ENCODE measurements at regions not wholly inside any gene's neighbourhood (a gene's known extent, or its start where the extent isn't known, plus 50 kb on each side); places are given as distances from the start of the nearest gene placed in this dataset.

DNA sequence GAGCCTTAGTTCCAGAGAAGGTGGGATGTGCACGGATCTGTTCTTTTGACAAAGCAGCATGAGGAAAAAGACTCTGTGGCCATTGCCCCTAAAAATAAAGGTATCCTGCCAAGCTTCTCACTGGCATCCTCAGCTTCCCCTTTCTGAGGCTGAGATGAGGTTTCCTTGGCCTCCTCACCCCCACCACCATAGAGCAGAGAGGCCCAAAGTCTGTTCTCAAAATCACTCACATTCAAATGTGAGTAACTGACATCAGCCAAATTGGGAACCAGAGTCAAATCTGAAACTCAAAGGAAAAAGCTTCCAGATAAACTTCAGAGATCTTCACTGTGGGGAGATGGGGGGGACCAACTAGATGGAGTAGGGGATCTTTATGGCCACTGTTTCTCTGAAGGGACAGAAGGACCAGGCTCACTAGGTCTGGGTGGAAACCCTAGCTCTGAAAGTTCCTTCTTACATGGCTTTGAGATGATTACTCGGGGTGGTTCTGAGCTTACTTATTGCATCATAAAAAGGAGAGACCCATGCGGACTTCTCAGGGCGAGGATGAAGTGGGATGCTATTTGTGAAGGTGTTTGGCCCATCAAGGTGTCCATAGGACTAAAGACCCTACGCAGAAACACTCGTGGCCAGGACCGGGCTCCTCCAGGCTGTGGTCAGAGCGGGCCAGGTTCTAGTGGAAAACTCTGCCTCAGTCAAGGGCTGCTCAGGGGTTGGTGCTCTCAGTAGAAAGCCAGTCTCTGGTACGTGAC is 61.5 kb upstream of the MEF2A start:
- no peak for ATAC-seq
- DNase-seq, result no peak
- intact Hi-C loops (cut with DNase I, micrococcal nuclease), result no loop called here

DNA sequence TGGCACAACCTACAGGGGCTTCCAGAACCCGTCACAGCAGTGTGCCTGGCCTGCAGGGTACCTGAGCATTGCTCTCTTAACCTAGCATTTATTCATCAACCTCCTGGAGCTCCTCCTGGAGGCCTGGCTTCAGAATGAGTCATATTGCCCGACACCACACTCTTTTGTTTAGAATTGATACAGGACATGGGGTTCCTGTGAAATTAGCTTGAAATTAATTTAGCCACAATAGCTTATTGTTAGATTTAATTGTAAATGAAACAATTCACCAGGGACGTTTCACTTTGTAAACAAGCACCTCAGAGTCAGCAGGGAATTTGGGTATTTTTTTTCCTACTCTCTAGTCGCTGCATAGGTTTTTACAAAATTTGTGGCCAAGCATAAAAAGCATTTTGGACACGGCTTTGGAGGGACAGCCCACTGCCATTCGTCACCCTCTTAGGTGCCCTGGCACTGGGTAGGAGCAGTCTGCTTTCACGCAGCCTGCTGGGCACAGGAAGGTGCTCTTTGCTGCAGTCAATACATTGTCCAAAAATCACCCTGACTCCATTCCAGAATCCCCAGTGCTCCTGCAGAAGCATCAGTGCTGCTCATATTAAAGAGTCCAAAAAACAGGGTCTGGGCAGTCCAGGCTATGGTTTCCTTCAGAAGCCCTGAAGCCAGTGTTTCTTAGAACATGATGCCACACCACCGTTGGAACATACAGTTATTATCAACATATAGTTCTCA is 60.8 kb upstream of the MEF2A start:
- intact Hi-C loops (cut with DNase I, micrococcal nuclease), result no loop called here
- no peak for ATAC-seq

DNA sequence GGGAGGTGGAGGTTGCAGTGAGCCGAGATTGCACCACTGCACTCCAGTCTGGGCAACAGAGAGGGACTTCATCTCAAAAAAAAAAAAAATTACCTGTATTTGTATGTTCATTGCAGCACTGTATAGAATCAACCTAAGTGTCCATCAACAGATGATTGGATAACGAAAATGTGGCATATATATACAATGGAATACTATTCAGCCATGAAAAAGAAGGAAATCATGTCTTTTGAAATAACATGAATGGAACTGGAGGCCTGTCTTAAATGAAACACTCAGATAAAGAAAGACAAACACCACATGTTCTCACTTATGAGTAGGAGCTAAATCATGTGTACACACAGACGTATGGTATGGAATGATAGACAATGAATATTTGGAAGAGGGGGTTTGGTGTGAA is 59.4 kb upstream of the MEF2A start:
- no peak for DNase-seq
- intact Hi-C loops (cut with DNase I, micrococcal nuclease), result no loop called here
- ATAC-seq, result no peak

More for the DNA sequence above, 60.8 kb upstream of the MEF2A start:
- DNase-seq, result no peak

DNA sequence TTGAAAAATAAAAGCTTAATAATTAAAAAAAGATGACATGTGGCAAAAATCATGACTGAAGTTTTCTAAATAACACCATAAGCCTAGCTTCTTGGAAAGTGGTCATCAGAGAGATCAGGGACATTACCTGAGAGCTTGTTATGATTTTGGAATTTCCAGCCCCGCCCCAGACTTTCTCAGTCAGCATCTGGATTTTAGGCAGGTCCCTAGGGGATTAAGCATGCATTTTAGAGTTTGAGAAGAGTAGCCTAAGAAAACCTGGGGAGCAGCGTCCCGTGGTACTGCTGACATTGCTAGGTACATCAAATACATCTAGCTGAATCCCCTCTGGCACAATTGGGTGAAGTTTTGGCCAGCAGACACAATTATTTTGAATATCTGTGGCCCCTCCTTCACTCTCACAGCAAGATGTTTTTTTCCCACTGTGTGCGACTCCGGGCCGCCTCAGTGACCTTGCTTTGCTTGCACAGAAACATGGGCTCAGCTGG is 58.7 kb upstream of the MEF2A start:
- ATAC-seq (no peak), DNase-seq (no peak)
- intact Hi-C loops (cut with DNase I, micrococcal nuclease), result no loop called here

DNA sequence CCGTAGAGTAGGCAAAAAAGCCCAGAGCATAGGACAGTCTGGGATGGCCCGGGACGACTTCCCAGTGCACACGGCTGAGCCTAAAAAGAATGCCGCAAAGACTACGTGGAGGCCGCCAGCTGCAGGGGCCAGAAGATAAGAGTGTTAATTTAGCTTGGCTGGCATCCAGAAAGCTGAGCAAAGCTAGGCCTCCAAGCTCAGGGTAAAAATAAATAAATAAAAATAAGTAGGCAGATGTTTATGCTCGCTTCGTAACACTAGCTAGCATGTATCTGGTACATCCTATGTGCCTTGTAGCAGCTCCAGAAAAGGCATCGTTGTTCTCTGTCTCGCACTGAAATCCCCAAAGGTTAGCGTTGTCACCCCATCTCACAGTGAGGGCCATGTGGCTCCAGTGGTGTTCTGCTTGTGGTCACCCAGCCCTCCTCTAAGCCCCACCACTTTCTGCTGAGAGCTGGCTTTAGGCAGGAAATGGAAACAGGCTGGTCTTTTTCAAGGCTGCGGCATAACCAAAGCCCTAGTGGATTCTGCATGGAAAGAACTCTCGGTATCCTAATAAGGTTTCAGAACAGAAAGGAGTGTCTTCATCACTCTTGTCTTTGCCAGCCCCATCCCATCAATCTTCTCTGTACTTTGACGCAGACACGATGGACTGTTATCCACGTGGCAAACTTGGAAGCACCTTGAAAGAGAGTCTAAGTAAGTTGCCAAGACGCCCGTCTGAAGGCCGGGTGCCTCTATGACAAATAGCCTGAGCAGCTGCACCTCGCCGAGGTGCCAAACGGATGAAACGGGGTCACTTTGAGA is 58.1 kb upstream of the MEF2A start:
- intact Hi-C loops (cut with DNase I, micrococcal nuclease), result no loop called here
- ATAC-seq, result peak; percentile 44
- DNase-seq, result no peak

DNA sequence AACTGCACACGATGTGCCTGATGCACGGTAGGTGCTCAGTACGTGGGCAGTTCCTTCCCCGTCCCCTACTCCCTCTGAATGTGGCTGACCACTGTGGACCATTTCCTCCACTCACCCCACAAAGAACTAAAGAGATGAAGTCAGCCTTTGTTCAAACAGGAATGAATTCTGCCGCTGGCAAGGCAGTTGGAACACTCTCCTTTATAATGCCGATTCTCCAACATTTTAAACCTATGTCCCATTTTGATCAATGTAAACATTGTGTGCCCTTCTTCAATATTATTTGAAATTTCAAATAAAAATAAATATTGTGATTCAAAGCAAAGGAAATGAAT is 57.5 kb upstream of the MEF2A start:
- intact Hi-C loops (cut with DNase I, micrococcal nuclease), result no loop called here
- no peak for ATAC-seq
- DNase-seq, result no peak

DNA sequence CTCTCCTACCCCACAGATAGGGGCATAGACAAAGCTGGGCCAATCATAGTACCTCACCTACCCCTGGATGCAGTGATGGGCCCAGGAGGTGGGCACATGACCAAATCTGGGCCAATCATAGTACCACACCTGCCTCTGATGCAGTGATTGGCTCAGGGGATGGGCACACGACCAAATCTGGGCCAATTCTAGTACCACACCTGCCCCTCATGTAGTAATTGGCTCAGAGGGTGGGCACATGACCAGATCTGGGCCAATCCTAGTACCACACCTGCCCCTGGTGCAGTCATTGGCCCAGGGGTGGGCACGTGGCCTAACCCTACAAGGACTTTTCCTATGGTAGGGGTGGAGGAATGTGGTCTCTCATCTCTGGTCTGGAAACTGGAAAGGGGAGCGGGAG is 56.9 kb upstream of the MEF2A start:
- intact Hi-C loops (cut with DNase I, micrococcal nuclease), result no loop called here
- no peak for DNase-seq
- no peak for ATAC-seq

DNA sequence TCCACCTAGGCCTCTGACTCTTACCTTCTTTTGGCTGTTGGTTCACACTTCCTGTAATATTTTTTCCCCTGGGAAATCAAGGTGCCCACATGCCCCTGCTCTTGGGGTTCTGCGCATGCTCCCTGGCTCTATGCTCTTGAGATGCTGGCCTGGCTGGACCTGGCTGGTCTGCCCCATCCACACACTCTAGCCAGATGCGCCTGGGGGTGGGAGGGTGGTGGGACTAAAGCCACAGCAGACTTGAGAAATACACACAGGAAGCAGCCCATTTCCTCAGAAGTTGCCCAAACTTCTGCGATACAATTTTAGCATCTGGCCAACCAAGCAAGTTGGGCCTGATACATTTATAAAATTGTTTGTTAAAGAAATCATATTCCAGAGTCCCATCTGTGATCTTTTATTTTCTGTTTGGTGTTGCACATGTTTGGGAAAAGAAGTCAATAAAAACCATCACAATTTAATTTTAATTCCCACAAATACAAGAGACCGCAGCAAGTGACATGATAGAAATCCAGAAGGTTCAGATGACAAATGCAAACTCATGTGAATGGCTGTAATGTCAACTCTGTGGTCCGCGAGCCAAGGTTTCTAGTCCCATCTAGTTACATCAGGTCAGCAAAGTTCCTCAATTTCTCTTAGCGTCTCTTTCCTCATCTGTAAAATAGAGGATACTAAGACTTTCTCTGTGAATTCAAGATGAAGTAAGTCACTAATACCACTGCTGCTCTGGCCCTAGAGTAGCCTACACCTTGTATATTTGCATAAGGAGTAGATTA is 55.9 kb upstream of the MEF2A start:
- DNase-seq (no peak), ATAC-seq (no peak)
- intact Hi-C loops (cut with DNase I, micrococcal nuclease), result no loop called here

DNA sequence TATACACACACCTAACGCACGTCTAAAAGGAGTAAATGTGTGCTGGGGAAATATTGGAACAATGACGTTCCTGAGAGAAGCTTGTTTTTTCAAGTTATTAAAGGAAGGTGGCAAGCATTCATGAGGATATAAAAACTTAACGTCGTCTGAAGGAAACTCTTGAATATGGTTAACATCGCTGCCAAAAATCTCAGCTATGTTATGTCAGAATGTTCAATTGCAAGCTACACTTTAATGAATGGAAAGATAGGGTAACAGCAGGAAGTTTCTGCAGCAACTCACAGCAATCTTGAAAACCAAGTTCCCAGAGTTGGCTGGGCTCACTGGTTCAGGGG is 54.3 kb upstream of the MEF2A start:
- no peak for ATAC-seq
- intact Hi-C loops (cut with DNase I, micrococcal nuclease), result no loop called here
- DNase-seq, result no peak

DNA sequence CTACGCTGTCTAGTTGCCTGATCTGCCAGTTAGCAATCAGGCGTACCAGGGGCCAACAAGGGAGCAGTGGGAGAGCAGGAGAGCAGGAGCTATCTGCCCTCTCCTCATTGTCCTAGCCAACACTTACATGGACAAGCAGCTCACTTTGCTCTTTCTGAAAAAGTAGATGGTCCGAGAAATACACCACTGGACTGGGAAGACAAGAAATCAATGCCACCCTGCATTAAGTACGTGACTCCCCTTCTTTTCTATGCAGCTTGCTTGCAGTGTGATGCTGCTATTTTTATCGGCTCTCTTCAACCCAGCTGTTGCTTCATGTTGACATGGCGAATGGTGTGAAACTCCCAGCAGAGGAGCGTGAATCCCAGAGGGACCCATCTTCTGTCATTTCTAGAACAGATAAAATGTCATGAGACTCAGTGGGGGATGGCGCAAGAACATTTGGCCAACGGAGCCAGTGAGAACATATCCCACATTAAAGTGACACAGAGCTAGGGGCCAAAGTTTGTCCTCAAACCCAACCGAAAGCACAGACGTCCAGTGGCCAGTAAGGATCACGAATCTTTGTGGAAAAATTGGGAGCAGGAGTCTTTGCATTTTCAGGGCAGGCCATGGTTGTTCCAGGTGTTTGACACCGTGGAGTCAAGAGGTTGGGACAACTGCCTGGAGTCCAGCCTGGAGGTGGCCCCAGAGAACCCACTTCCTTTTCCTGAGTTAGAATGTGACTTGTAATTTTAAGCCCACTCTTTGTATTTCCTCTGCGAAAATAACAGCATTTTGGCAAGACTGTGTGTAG is 53.7 kb upstream of the MEF2A start:
- intact Hi-C loops (cut with DNase I, micrococcal nuclease), result no loop called here
- no peak for ATAC-seq
- no peak for DNase-seq

DNA sequence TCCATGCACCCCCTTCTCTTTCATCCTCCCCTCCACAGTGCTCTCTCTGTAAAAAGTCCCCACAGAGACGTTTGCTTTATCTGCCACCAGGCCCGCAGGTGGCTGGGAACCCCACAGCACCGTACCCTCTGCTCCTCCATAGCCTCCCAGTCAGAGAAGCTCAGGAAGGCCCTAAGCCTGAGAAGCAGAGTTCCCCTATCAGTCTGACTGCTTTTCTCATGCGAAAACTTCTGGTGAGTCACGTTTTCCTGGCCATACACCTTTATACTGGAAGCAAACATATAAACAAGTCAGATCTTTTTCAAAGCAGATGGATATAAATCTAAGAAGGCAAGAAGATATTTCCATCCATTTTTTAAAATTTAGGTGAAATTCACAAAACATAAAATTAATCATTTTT is 51.5 kb upstream of the MEF2A start:
- intact Hi-C loops (cut with DNase I, micrococcal nuclease), result no loop called here
- ATAC-seq, result no peak
- DNase-seq, result no peak

All from left colon (tissue), 2 donors.